GM12864 (cell line): ENCODE measurements at regions not wholly inside any gene's neighbourhood (a gene's known extent, or its start where the extent isn't known, plus 50 kb on each side); places are given as distances from the start of the nearest gene placed in this dataset.

Experiments used
- DNase-seq: peaks from one replicate; pipeline ENCODE4 v3.0.0-alpha.2; 2011; ENCODE audit warnings: low read depth
- H3K4me3 ChIP-seq: 2 replicates; pipeline ENCODE4 v1.5.1; 2011; ENCODE audit warnings: mild to moderate bottlenecking, low read depth, low read length, control low read depth
- TF ChIP-seq, protein P1 (sequence below): IDR thresholded peaks from 2 replicates; pipeline ENCODE4 v1.5.1; 2011; ENCODE audit warnings: low read depth, mild to moderate bottlenecking, moderate library complexity, low read length, control low read depth, inconsistent platforms; ENCODE audit errors: missing control alignments

DNA sequence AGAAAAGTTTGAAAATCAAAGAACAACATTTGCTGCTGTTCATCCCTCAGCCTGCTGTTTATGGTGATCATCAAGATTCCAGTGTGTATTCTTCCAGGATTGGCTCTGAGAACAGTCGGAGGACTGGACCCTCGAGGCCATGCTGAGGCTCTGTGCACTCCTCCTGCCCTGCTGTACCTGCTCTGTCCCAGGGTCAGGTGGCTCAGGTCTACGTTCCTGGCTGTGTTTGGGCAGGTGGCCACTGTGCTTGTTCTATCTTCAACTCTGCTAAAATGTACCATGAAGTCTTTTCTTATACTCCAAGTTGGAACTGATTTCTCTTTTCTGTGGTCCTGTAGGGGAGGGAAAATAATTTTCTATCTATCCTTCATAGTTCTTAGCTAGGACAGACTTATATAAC, 175.9 kb downstream of the RWDD3 start:
- no peak for DNase-seq
- TF ChIP-seq, protein P1, sequence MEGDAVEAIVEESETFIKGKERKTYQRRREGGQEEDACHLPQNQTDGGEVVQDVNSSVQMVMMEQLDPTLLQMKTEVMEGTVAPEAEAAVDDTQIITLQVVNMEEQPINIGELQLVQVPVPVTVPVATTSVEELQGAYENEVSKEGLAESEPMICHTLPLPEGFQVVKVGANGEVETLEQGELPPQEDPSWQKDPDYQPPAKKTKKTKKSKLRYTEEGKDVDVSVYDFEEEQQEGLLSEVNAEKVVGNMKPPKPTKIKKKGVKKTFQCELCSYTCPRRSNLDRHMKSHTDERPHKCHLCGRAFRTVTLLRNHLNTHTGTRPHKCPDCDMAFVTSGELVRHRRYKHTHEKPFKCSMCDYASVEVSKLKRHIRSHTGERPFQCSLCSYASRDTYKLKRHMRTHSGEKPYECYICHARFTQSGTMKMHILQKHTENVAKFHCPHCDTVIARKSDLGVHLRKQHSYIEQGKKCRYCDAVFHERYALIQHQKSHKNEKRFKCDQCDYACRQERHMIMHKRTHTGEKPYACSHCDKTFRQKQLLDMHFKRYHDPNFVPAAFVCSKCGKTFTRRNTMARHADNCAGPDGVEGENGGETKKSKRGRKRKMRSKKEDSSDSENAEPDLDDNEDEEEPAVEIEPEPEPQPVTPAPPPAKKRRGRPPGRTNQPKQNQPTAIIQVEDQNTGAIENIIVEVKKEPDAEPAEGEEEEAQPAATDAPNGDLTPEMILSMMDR = no peak
- no peak overlapping the region for H3K4me3 ChIP-seq

DNA sequence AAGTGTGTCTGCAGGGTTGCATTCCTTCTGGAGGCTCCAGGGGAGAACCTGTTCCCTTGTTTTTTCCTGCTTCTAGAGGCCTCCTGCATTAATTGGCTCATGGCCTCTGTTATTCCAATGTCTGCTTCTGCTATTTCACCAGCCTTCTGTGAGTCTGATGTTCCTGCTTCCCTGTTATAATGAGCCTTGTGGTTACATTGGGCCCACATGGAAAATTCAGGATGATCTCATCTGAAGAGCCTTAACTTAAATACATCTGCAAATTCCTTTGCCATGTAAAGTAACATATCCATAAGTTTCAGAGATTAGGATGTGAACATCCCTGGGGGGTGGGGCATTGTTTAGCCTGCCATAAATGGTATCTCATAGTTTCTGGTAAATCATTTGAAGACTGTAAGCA, 181.1 kb downstream of the RWDD3 start:
- no peak for DNase-seq
- TF ChIP-seq, protein P1 = no peak
- H3K4me3 ChIP-seq = no peak overlapping the region

DNA sequence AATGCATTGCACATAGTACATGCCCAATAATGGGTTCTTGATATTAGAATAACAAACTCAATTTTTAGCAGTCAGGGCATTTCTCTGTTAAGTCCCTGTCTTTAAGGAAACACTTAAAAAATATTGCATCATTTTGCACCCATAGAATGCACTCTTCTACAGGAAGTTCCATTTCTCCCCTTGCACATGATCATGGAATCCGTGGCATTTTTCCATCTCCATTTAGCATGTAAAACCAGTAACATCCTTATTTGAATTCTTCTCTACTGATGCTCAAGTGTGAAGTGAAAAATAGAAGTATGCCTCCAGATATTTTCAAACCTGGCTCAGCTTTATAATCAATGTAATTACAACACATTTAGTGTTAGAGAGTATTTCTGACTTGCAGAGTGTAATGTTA, 192.8 kb downstream of the RWDD3 start:
- no peak overlapping the region for H3K4me3 ChIP-seq
- no peak for DNase-seq
- TF ChIP-seq, protein P1 = no peak

DNA sequence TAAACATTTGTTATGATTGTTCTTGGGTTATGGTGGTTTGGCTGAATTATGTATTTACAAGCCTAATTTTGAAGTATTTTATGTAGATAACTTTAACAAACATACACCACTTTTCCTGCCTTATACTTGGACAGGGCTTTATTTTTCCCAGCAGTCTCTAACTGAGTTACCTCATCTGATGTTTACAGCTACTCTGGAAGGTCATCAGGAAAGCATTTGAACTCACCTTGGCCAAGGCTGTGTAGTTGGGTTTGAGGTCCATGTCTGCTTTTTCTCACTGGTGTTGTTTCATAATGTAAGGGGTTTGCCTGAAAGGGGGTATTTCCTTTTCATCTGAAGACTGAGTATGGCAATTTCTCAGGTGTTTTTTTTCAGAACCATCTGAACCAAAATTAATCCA, 193.5 kb downstream of the RWDD3 start:
- TF ChIP-seq, protein P1 = no peak
- no peak for DNase-seq
- H3K4me3 ChIP-seq = no peak overlapping the region

DNA sequence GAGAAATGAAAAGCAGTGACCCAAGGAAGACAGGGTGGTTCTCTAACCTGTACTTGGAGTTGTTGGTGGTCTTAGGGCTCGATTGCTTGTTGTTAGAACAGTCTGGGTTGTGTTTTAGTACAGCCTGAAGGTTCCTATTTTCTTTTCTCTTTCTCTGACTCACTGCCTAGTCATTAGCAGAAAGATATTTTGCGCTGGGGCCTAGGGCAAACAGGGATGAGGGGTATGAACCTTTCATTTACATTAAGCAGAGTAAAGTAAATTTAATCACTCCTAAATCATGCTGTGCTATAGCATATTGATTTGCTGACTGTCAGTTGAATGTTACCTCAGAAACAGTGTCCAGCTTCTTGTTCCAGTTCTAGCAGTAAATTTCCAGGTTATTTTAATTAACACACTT, 197.2 kb downstream of the RWDD3 start:
- DNase-seq = no peak
- H3K4me3 ChIP-seq = no peak overlapping the region
- TF ChIP-seq, protein P1 = no peak

DNA sequence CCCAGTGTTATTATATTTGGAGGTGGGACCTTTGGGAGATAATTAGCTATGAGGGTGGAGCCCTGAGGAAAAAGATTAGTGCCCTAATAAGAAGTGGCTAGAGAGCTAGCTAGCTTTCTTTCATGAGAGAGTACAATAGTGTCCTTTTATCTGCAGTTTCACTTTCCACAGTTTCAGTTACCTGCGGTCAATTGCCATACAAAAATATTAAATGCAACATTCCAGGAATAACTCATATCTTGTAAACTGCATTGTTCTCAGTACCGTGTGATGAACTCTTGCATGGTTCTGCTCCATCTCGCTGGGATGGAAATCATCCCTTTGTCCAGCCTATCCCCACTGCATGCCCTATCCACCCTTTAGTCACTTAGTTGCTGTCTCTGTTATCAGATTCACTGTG, 201.6 kb downstream of the RWDD3 start:
- TF ChIP-seq, protein P1 = no peak
- H3K4me3 ChIP-seq = no peak overlapping the region
- DNase-seq = no peak

DNA sequence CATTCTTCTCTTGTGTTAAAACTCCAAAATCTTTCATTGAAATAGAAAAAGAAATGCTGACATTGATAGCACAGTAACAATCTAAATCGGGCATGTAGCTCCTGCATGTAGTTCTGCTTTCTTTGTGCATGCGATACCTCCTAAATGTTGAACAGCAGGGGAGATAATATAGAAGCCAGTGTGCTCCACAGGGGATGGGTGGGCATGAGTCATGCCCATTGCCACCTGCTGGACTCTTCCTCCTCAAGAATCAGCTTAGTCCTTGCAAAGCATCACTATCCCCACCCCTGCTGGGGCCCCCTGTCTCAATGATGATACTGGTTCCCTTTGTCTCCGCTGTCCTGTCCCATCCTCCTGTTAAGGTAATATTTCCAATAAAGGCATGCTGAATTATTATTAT, 203.0 kb downstream of the RWDD3 start:
- H3K4me3 ChIP-seq = no peak overlapping the region
- TF ChIP-seq, protein P1 = no peak
- DNase-seq = no peak
